Glutamatergic neuron (in vitro differentiated cells): ENCODE measurements at regions not wholly inside any gene's neighbourhood (a gene's known extent, or its start where the extent isn't known, plus 50 kb on each side); places are given as distances from the start of the nearest gene placed in this dataset.
"Not testable (repeated sequence)": the region's sequence is repeated elsewhere in the genome, so short reads cannot be mapped to it uniquely, and the experiment has no call there.

Experiments used
- DNase-seq: peaks from one replicate; pipeline ENCODE4 v3.0.0; 2022
- H3K27ac Mint-ChIP-seq: one replicate; pipeline ENCODE4 v1.8.0; 2020; ENCODE audit warnings: mild to moderate bottlenecking, mixed read lengths, inconsistent platforms; ENCODE audit not compliant: unreplicated experiment
- H3K27me3 Mint-ChIP-seq: one replicate; pipeline ENCODE4 v1.8.0; 2020; ENCODE audit warnings: mild to moderate bottlenecking, moderate library complexity, mixed read lengths, inconsistent platforms; ENCODE audit not compliant: unreplicated experiment
- H3K36me3 Mint-ChIP-seq: one replicate; pipeline ENCODE4 v1.8.0; 2020; ENCODE audit warnings: mild to moderate bottlenecking, mixed read lengths, inconsistent platforms; ENCODE audit not compliant: unreplicated experiment
- H3K4me1 Mint-ChIP-seq: one replicate; pipeline ENCODE4 v1.8.0; 2020; ENCODE audit warnings: mild to moderate bottlenecking, low read depth, mixed read lengths, inconsistent platforms; ENCODE audit not compliant: unreplicated experiment
- H3K4me3 Mint-ChIP-seq: one replicate; pipeline ENCODE4 v1.8.0; 2020; ENCODE audit warnings: mild to moderate bottlenecking, mixed read lengths, inconsistent platforms; ENCODE audit not compliant: unreplicated experiment
- H3K9me3 Mint-ChIP-seq: one replicate; pipeline ENCODE4 v1.8.0; 2020; ENCODE audit warnings: mild to moderate bottlenecking, moderate library complexity, mixed read lengths, inconsistent platforms; ENCODE audit not compliant: unreplicated experiment
- CTCF ChIP-seq: fragments of 200-600 bp; sonication (generic); IDR thresholded peaks from one replicate; pipeline ENCODE4 v1.5.0; 2021; ENCODE audit not compliant: partially characterized antibody, unreplicated experiment

GRCh38 chr7:81851413-81851812 is 81.6 kb upstream of the HGF start:
- H3K27ac Mint-ChIP-seq, result no peak overlapping the region
- H3K4me1 Mint-ChIP-seq, result peaks cover 4% of the 10 kb centered on the region
- H3K36me3 Mint-ChIP-seq, result no peaks in the 10 kb centered on the region
- no peaks in the 10 kb centered on the region for H3K9me3 Mint-ChIP-seq
- no peak for DNase-seq
- H3K27me3 Mint-ChIP-seq, result no peaks in the 10 kb centered on the region
- no peak for TF ChIP-seq CTCF
- H3K4me3 Mint-ChIP-seq, result no peak overlapping the region

- Mint-ChIP-seq H3K9me3 (peaks cover 1% of the 10 kb centered on the region), H3K4me3 (no peak overlapping the region), H3K36me3 (no peaks in the 10 kb centered on the region), H3K27me3 (no peaks in the 10 kb centered on the region), H3K4me1 (peaks cover 11% of the 10 kb centered on the region), H3K27ac (peak overlapping the region; percentile 19)
- no peak for DNase-seq
- no peak for TF ChIP-seq CTCF
These were observed 76.6 kb upstream of the HGF start for GRCh38 chr7:81846398-81846797.

GRCh38 chr7:81845744-81846241 is 75.9 kb upstream of the HGF start:
- peaks cover 1% of the 10 kb centered on the region for H3K9me3 Mint-ChIP-seq
- peak overlapping the region; percentile 62 for H3K4me3 Mint-ChIP-seq
- H3K36me3 Mint-ChIP-seq, result no peaks in the 10 kb centered on the region
- no peaks in the 10 kb centered on the region for H3K27me3 Mint-ChIP-seq
- peaks cover 11% of the 10 kb centered on the region for H3K4me1 Mint-ChIP-seq
- no peak for TF ChIP-seq CTCF
- no peak overlapping the region for H3K27ac Mint-ChIP-seq
- DNase-seq, result no peak

GRCh38 chr7:81843657-81844056 is 73.8 kb upstream of the HGF start:
- H3K9me3 Mint-ChIP-seq, H3K4me3 Mint-ChIP-seq, H3K27me3 Mint-ChIP-seq, H3K36me3 Mint-ChIP-seq, H3K27ac Mint-ChIP-seq, DNase-seq: not testable (repeated sequence)
- H3K4me1 Mint-ChIP-seq, result peaks cover 11% of the 10 kb centered on the region

- Mint-ChIP-seq H3K9me3 (peaks cover 1% of the 10 kb centered on the region), H3K27ac (no peak overlapping the region), H3K36me3 (no peaks in the 10 kb centered on the region), H3K4me3 (no peak overlapping the region), H3K27me3 (no peaks in the 10 kb centered on the region), H3K4me1 (peaks cover 11% of the 10 kb centered on the region)
- no peak for TF ChIP-seq CTCF
- DNase-seq, result no peak
These were observed 72.5 kb upstream of the HGF start for GRCh38 chr7:81842361-81842760.
